HAP-1 (cell line): ENCODE measurements at regions not wholly inside any gene's neighbourhood (a gene's known extent, or its start where the extent isn't known, plus 50 kb on each side); places are given as distances from the start of the nearest gene placed in this dataset.

ENCODE experiments used
- DNase-seq, 2 experiments: peaks; one replicate each; pipeline ENCODE4 v3.0.0-alpha.2; 2016 to 2020; ENCODE audit warnings: low spot score in 2 of 2
- H3K27me3 ChIP-seq: fragments of 250-450 bp; sonication (Bioruptor Pico); 2 replicates; pipeline ENCODE4 v1.5.1; 2020; ENCODE audit warnings: low read depth, mild to moderate bottlenecking, moderate library complexity
- H3K36me3 ChIP-seq: fragments of 250-450 bp; sonication (Bioruptor Pico); replicated peaks from 2 replicates; pipeline ENCODE4 v1.5.1; 2020; ENCODE audit warnings: mild to moderate bottlenecking
- H3K4me1 ChIP-seq: fragments of 250-450 bp; sonication (Bioruptor Pico); 2 replicates; pipeline ENCODE4 v1.5.1; 2020; ENCODE audit warnings: mild to moderate bottlenecking
- H3K4me3 ChIP-seq: fragments of 250-450 bp; sonication (Bioruptor Pico); 2 replicates; pipeline ENCODE4 v1.5.1; 2020; ENCODE audit warnings: mild to moderate bottlenecking, moderate library complexity
- H3K9me3 ChIP-seq: fragments of 250-450 bp; sonication (Bioruptor Pico); 2 replicates; pipeline ENCODE4 v1.5.1; 2020; ENCODE audit warnings: mild to moderate bottlenecking, moderate library complexity
- in situ Hi-C: fragments of 300-500 bp; cut with MboI; formaldehyde crosslinking; loops from 3 replicates; pipeline ENCODE4 v1.14.3; 2020; ENCODE audit warnings: low sequenced_read_pairs, inconsistent platforms, mixed read lengths

- Histone ChIP-seq H3K4me1 (no peaks in the 10 kb centered on the region), H3K9me3 (no peaks in the 10 kb centered on the region), H3K27me3 (no peaks in the 10 kb centered on the region), H3K36me3 (no peaks in the 10 kb centered on the region), H3K4me3 (no peak overlapping the region)
- no peak for DNase-seq
- in situ Hi-C loops = no loop called here
These were observed 168.4 kb upstream of the VEPH1 start for GRCh38 chr3:157671656-157672055.

DNA sequence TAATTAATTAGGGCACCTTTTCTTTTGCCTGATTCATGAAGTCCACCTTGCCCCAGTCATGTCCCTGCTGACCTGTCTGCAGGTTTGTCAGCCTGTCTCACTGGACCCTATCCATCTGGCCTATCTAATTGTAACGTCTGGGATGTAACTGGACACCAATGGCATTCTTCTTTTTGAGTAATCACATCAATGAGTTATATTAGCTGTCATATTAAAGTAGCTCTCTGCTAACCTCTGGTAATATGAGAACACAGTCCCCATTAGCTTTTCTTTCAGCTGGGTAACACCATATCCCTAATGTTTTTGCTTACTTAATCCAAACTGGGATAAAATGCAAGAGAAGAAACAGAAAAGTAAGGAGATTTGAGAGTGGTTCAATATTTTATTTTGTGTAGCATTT, 166.2 kb upstream of the VEPH1 start:
- no peaks in the 10 kb centered on the region for H3K9me3 ChIP-seq
- no peaks in the 10 kb centered on the region for H3K36me3 ChIP-seq
- H3K27me3 ChIP-seq = no peaks in the 10 kb centered on the region
- H3K4me1 ChIP-seq = no peaks in the 10 kb centered on the region
- H3K4me3 ChIP-seq = no peak overlapping the region
- DNase-seq = no peak
- in situ Hi-C loops = no loop called here

- no peaks in the 10 kb centered on the region for H3K9me3 ChIP-seq
- no peaks in the 10 kb centered on the region for H3K4me1 ChIP-seq
- DNase-seq = no peak
- H3K27me3 ChIP-seq = no peaks in the 10 kb centered on the region
- H3K36me3 ChIP-seq = no peaks in the 10 kb centered on the region
- H3K4me3 ChIP-seq = no peak overlapping the region
- in situ Hi-C loops = no loop called here
These were observed 164.3 kb upstream of the VEPH1 start for GRCh38 chr3:157667493-157667892.

- H3K36me3 ChIP-seq = no peaks in the 10 kb centered on the region
- H3K4me1 ChIP-seq = no peaks in the 10 kb centered on the region
- DNase-seq = no peak
- no peaks in the 10 kb centered on the region for H3K27me3 ChIP-seq
- no peaks in the 10 kb centered on the region for H3K9me3 ChIP-seq
- in situ Hi-C loops = no loop called here
- H3K4me3 ChIP-seq = no peak overlapping the region
These were observed 159.0 kb upstream of the VEPH1 start for GRCh38 chr3:157662171-157662570.

DNA sequence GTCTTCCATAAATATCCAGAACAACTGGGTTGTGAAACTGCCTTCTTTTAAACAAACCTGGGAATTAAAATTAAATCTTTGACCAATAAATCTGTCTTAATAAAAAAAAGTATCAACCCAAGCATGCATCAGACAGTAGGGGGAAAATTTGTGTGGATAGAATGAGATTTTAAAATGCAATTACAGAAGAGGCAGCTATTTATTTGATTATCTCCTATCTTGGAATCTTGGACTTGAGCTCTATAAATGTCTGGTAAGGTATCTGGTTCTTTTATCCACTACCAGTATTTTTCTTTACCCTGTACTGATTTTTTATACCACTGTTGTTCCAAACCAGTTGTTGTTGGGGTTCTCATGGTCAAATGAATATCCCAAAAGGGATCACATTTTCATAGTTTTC, 157.6 kb upstream of the VEPH1 start:
- Histone ChIP-seq H3K4me1 (no peaks in the 10 kb centered on the region), H3K27me3 (no peaks in the 10 kb centered on the region), H3K36me3 (no peaks in the 10 kb centered on the region), H3K4me3 (no peak overlapping the region), H3K9me3 (no peaks in the 10 kb centered on the region)
- in situ Hi-C loops = no loop called here
- no peak for DNase-seq

DNA sequence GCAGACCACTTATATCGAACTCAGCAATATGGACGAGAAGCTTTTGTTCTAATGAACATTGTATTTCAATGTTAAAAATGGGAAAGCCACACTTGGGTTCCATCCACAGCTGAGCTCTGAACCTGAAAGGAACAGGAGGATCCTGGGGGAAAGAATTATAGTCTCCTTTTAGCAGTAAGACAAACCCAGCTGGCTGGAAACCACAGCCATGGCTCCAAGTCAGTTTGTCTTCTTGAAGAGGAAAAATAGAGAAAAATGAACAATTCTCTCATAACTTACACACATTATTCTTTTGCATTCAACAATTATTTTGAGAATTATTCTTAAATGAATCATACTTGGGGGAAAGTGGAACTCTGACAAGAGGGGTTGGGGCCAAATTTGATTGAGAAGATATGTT, 149.2 kb upstream of the VEPH1 start:
- H3K4me1 ChIP-seq = no peaks in the 10 kb centered on the region
- DNase-seq = no peak
- H3K4me3 ChIP-seq = no peak overlapping the region
- in situ Hi-C loops = no loop called here
- H3K36me3 ChIP-seq = no peaks in the 10 kb centered on the region
- no peaks in the 10 kb centered on the region for H3K27me3 ChIP-seq
- H3K9me3 ChIP-seq = no peaks in the 10 kb centered on the region

DNA sequence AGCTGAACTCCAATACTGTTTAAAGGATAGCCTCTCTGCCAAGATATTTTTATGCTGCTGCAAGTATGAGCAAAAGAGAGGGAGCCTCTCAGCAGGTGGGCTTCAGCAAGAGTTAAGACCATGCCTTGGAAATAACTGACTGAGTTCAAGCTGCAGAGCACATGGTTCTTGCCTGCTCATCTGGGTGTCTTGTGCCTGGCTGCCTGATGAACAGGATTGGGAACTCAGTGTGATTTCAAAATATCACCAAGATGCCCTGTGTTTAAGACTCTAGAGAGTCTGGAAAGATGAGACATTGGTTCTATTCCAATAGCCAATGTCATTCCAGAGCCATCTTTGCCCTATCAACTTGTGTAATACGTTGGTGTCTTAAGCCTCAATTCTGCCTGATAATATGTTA, 147.5 kb upstream of the VEPH1 start:
- Histone ChIP-seq H3K36me3 (no peaks in the 10 kb centered on the region), H3K27me3 (no peaks in the 10 kb centered on the region), H3K9me3 (no peaks in the 10 kb centered on the region), H3K4me3 (no peak overlapping the region), H3K4me1 (no peaks in the 10 kb centered on the region)
- DNase-seq = no peak
- in situ Hi-C loops = no loop called here

GRCh38 chr3:157650172-157650571, 147.0 kb upstream of the VEPH1 start:
- in situ Hi-C loops = no loop called here
- no peaks in the 10 kb centered on the region for H3K9me3 ChIP-seq
- no peaks in the 10 kb centered on the region for H3K4me1 ChIP-seq
- no peak overlapping the region for H3K4me3 ChIP-seq
- no peaks in the 10 kb centered on the region for H3K27me3 ChIP-seq
- no peaks in the 10 kb centered on the region for H3K36me3 ChIP-seq
- DNase-seq = no peak

- Histone ChIP-seq H3K9me3 (no peaks in the 10 kb centered on the region), H3K4me1 (no peaks in the 10 kb centered on the region), H3K4me3 (no peak overlapping the region), H3K36me3 (no peaks in the 10 kb centered on the region), H3K27me3 (no peaks in the 10 kb centered on the region)
- DNase-seq = no peak
- in situ Hi-C loops = no loop called here
These were observed 146.3 kb upstream of the VEPH1 start for GRCh38 chr3:157649511-157649910.

GRCh38 chr3:157647820-157648219, 144.6 kb upstream of the VEPH1 start:
- no peaks in the 10 kb centered on the region for H3K36me3 ChIP-seq
- no peaks in the 10 kb centered on the region for H3K9me3 ChIP-seq
- no peak for DNase-seq
- H3K4me3 ChIP-seq = no peak overlapping the region
- no peaks in the 10 kb centered on the region for H3K27me3 ChIP-seq
- H3K4me1 ChIP-seq = no peaks in the 10 kb centered on the region
- in situ Hi-C loops = no loop called here

DNA sequence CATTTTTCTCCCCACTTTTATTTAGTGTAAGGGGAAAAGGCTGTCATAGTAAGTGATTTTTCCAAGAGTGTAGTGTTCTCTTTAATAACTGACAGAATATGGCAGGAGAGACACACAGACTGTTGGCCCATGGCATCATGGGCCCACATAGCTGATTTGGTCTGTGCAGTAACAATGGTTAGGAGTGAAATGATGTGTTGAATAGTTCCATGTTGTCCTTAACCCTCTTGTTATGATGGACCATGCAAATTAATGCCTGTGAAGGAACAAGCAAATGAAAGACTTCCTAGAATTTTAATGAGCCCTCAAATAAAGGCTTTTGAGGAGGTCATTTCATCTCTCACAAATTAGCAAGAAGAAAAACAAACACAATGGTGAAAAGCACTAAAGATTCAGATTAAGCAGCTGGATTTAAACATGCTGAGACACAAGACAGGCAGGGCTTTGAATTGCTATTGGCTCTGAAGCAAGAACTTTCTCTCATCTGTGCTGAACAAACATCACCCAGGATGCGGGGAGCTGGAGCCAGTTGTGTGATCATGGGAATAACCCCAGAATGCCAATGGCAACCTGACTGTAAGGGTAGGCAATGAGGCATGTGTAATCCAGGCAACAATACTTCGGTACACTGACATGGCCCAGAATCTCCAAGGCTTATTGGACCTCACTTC, 136.7 kb upstream of the VEPH1 start:
- no peaks in the 10 kb centered on the region for H3K36me3 ChIP-seq
- H3K4me1 ChIP-seq = no peaks in the 10 kb centered on the region
- no peak for DNase-seq
- H3K4me3 ChIP-seq = no peak overlapping the region
- no peaks in the 10 kb centered on the region for H3K27me3 ChIP-seq
- in situ Hi-C loops = no loop called here
- H3K9me3 ChIP-seq = no peaks in the 10 kb centered on the region

DNA sequence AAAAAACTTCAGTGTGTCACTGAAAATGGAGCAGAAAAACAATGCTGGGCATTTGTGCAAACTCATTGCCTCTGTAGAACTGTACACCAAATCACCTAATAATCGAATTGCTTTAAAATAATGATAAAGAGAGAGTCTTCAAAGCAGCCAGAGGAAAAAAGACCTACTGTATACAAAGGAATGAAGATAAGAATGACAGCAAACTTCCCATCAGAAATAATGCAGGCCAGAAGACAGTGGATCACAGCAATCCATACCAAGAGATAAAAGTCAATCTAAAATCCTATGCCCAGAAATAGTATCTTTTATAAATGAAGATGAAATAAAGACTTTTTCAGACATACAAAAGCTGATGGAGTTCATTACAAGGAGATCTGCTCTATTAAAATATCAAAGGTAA, 134.7 kb upstream of the VEPH1 start:
- DNase-seq = no peak
- H3K9me3 ChIP-seq = no peaks in the 10 kb centered on the region
- H3K36me3 ChIP-seq = no peaks in the 10 kb centered on the region
- H3K27me3 ChIP-seq = no peaks in the 10 kb centered on the region
- in situ Hi-C loops = no loop called here
- no peak overlapping the region for H3K4me3 ChIP-seq
- no peaks in the 10 kb centered on the region for H3K4me1 ChIP-seq

DNA sequence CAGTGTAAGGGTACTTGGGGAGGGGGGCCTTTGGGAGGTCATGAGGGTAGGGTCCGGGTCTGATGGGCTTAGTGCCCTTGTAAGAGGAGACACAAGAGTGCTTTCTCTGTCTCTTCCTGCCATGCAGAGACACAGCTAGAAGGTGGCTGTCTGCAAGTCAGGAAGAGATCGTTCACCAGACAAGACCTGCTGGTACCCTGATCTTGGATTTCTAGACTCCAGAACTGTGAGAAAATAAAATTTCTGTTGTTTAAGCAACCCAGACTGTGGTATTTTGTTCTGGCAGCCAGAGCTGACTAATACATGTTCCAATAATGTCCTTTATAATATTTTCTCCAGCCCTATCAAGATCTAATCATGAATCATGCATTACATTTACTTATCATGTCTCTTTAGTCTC, 130.0 kb upstream of the VEPH1 start:
- Histone ChIP-seq H3K9me3 (no peaks in the 10 kb centered on the region), H3K36me3 (no peaks in the 10 kb centered on the region), H3K27me3 (no peaks in the 10 kb centered on the region), H3K4me3 (no peak overlapping the region), H3K4me1 (no peaks in the 10 kb centered on the region)
- no peak for DNase-seq
- in situ Hi-C loops = no loop called here

GRCh38 chr3:157632075-157632474, 128.9 kb upstream of the VEPH1 start:
- in situ Hi-C loops = no loop called here
- no peak overlapping the region for H3K4me3 ChIP-seq
- H3K27me3 ChIP-seq = no peaks in the 10 kb centered on the region
- H3K9me3 ChIP-seq = no peaks in the 10 kb centered on the region
- no peaks in the 10 kb centered on the region for H3K36me3 ChIP-seq
- no peaks in the 10 kb centered on the region for H3K4me1 ChIP-seq
- DNase-seq = no peak

- H3K4me3 ChIP-seq = no peak overlapping the region
- H3K27me3 ChIP-seq = no peaks in the 10 kb centered on the region
- no peaks in the 10 kb centered on the region for H3K9me3 ChIP-seq
- H3K4me1 ChIP-seq = no peaks in the 10 kb centered on the region
- no peaks in the 10 kb centered on the region for H3K36me3 ChIP-seq
- DNase-seq = no peak
- in situ Hi-C loops = no loop called here
These were observed 128.3 kb upstream of the VEPH1 start for GRCh38 chr3:157631478-157631877.
